ENCODE measurements at regions not wholly inside any gene's neighbourhood (a gene's known extent, or its start where the extent isn't known, plus 50 kb on each side); places are given as distances from the start of the nearest gene placed in this dataset.

DNA sequence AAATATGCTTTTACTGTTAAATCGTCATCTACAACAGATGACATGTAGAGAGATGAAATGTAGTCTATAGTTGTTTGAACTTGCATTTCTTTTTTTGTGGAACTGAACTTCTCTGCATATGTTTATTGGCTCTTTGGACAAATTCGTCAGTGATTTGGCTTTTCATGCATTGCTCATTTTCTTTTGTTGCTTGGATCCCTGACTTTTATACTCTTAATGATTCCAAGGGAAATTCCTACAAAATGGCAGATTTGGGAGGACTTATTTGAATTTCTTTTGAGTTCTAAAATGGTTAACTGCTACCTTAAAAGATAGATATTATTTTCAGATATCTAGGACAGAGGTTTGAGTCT lies 65.4 kb downstream of the UTRN start:
- peak overlapping the region; percentile 22 for H3K27ac ChIP-seq
- DNase-seq, result no peak
- in situ Hi-C loops (cut with HindIII; ENCODE audit: low pct_ligation_motif_present, low sequenced_read_pairs), result no loop called here
- TF ChIP-seq, protein P1, sequence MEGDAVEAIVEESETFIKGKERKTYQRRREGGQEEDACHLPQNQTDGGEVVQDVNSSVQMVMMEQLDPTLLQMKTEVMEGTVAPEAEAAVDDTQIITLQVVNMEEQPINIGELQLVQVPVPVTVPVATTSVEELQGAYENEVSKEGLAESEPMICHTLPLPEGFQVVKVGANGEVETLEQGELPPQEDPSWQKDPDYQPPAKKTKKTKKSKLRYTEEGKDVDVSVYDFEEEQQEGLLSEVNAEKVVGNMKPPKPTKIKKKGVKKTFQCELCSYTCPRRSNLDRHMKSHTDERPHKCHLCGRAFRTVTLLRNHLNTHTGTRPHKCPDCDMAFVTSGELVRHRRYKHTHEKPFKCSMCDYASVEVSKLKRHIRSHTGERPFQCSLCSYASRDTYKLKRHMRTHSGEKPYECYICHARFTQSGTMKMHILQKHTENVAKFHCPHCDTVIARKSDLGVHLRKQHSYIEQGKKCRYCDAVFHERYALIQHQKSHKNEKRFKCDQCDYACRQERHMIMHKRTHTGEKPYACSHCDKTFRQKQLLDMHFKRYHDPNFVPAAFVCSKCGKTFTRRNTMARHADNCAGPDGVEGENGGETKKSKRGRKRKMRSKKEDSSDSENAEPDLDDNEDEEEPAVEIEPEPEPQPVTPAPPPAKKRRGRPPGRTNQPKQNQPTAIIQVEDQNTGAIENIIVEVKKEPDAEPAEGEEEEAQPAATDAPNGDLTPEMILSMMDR (IDR thresholded peaks at IDR 0.05; ENCODE audit: low read depth, low read length, missing control alignments), result no peak
- H3K27me3 ChIP-seq (replicated peaks), result no peaks in the 10 kb centered on the region
- no peaks in the 10 kb centered on the region for H3K36me3 ChIP-seq (replicated peaks)
- no peak overlapping the region for H3K4me3 ChIP-seq (ENCODE audit: low read depth, low read length)

DNA sequence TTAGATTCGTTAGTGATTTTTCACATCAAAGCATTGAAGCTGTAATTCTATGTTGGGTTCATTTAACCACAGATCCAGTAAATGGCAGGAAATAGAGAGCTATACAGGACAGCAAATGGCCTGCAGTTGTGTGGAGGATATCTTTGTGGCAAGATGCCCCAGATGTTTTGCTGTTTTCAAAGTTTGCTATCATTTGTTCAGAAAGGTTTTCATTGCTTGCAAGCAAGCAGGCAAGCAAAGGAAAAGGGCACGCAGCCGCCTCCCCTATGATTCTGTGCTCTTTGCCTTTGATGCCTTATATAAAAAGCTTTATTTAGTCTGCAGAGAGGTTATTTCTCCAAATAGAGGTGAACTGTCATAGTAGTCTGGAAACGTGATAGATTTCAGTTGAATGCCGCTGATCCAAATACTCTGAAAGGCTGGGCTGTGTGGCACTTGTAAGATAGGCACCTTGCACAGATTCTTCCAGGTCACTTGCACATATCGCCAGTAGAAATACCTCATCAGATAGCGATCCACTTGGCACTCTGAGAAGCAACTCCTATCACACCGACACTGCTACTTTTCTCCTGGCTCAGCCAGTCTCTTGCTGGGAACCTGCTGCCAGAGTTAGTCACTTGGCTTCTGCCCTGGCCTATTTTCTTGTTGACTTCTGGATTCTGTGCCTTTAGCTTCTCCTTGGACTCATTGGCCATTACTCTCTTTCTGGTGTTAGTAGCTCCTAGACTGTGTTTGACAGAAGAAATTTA lies 66.4 kb downstream of the UTRN start:
- no peak overlapping the region for H3K27ac ChIP-seq
- no peaks in the 10 kb centered on the region for H3K36me3 ChIP-seq (replicated peaks)
- H3K4me3 ChIP-seq (ENCODE audit: low read depth, low read length), result no peak overlapping the region
- no peak for DNase-seq
- H3K27me3 ChIP-seq (replicated peaks), result no peaks in the 10 kb centered on the region
- in situ Hi-C loops (cut with HindIII; ENCODE audit: low pct_ligation_motif_present, low sequenced_read_pairs), result no loop called here
- TF ChIP-seq, protein P1 (IDR thresholded peaks at IDR 0.05; ENCODE audit: low read depth, low read length, missing control alignments), result no peak

DNA sequence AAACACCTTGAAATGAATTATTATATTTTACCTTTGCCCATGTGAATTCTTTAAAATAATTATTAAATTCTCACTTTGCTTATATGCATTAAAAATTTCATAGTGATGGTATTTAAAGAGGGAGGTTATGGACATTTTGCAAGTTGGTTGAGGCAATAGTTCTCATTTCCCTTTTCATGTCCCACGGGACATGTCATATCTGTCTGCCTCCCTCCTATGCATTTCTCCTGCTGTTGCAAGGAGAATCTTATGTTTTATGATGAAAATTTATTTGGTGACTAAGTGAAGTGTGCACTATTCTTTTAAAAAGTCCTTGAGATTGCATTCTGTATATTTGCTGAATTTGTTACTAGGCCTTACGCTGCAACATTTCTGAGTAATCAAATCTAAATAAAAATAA lies 67.2 kb downstream of the UTRN start:
- in situ Hi-C loops (cut with HindIII; ENCODE audit: low pct_ligation_motif_present, low sequenced_read_pairs), result no loop called here
- Histone ChIP-seq H3K4me3 (ENCODE audit: low read depth, low read length) (no peak overlapping the region), H3K36me3 (replicated peaks) (no peaks in the 10 kb centered on the region), H3K27me3 (replicated peaks) (no peaks in the 10 kb centered on the region), H3K27ac (no peak overlapping the region)
- TF ChIP-seq, protein P1 (IDR thresholded peaks at IDR 0.05; ENCODE audit: low read depth, low read length, missing control alignments), result no peak
- no peak for DNase-seq

DNA sequence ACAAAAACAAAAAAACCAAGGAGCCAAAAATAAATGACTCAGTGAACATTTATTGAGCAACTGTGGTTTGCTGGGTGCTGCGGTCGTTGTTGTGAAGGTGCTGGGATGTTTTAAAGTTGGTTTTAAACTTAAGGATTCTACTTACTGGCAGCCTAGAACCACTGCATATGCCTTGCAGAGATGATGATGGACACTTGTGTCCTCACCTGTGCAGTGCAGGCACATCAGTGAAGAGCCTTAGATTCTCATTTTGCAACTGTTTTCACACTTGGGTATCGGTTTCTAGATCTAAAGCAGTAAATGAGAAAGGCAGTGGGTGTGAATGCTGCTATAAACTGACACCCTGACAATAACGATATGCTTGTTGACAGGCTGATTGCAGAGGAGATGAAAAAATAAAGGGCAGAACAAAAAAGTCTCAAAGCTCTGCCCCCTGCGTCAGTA lies 68.8 kb downstream of the UTRN start:
- TF ChIP-seq, protein P1 (IDR thresholded peaks at IDR 0.05; ENCODE audit: low read depth, low read length, missing control alignments), result no peak
- Histone ChIP-seq H3K27me3 (replicated peaks) (no peaks in the 10 kb centered on the region), H3K4me3 (ENCODE audit: low read depth, low read length) (no peak overlapping the region), H3K27ac (no peak overlapping the region), H3K36me3 (replicated peaks) (no peaks in the 10 kb centered on the region)
- in situ Hi-C loops (cut with HindIII; ENCODE audit: low pct_ligation_motif_present, low sequenced_read_pairs), result no loop called here
- no peak for DNase-seq

DNA sequence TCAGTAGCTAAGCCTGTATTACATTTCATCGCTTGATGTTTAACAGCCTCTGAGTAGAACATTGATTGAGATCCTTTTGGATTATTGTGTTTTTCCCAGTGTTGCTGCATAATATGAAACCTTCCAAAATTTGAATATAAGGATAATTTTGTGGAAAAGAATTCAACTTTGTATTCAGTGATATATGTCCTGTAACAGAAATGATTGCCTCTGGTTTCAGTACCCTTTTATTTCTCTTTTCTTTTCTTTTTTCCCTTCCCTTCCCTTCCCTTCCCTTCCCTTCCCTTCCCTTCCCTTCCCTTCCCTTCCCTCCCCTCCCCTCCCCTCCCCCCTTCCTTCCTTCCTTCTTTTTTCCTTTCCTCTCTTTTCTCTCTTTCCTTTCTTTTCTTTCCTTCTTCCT lies 74.6 kb downstream of the UTRN start:
- Histone ChIP-seq H3K27me3 (replicated peaks) (no peaks in the 10 kb centered on the region), H3K36me3 (replicated peaks) (no peaks in the 10 kb centered on the region), H3K4me3 (ENCODE audit: low read depth, low read length) (no peak overlapping the region), H3K27ac (no peak overlapping the region)
- no peak for DNase-seq
- TF ChIP-seq, protein P1 (IDR thresholded peaks at IDR 0.05; ENCODE audit: low read depth, low read length, missing control alignments), result no peak
- in situ Hi-C loops (cut with HindIII; ENCODE audit: low pct_ligation_motif_present, low sequenced_read_pairs), result no loop called here

DNA sequence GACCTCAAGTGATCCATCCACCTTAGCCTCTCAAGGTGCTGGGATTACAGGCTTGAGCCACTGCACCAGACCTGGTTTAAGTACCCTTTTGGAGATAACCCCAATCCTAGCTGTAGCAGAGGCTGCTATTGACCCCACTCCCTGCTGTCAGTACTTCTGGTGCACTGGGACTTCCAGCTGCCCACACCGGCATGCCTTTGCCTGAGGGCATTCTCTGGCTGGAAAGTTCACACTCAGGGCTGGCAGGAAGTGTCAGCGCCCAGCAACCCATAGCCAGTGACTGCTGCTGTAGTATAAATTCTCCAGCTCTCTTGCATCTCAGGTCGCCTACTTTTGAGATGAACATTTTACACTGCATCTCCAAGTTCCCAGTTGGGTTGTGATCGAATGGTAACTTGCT lies 75.3 kb downstream of the UTRN start:
- H3K4me3 ChIP-seq (ENCODE audit: low read depth, low read length), result no peak overlapping the region
- no peaks in the 10 kb centered on the region for H3K36me3 ChIP-seq (replicated peaks)
- DNase-seq, result no peak
- in situ Hi-C loops (cut with HindIII; ENCODE audit: low pct_ligation_motif_present, low sequenced_read_pairs), result no loop called here
- no peak overlapping the region for H3K27ac ChIP-seq
- TF ChIP-seq, protein P1 (IDR thresholded peaks at IDR 0.05; ENCODE audit: low read depth, low read length, missing control alignments), result no peak
- no peaks in the 10 kb centered on the region for H3K27me3 ChIP-seq (replicated peaks)

Data from brain microvascular endothelial cell (primary cell).